ENCODE measurements at regions not wholly inside any gene's neighbourhood (a gene's known extent, or its start where the extent isn't known, plus 50 kb on each side); places are given as distances from the start of the nearest gene placed in this dataset.

- TF ChIP-seq CTCF (tag by site-specific recombination; IDR thresholded peaks at IDR 0.05) (no peak), ZNF433 (tag by site-specific recombination; IDR thresholded peaks at IDR 0.05; ENCODE audit: low read depth) (no peak), KLF10 (tag by site-specific recombination; IDR thresholded peaks at IDR 0.05) (no peak), ZNF274 (IDR thresholded peaks at IDR 0.05; ENCODE audit: low read length) (no peak), ZNF274 (tag by site-specific recombination; IDR thresholded peaks at IDR 0.05; ENCODE audit: borderline replicate concordance) (no peak), YY1 (tag by site-specific recombination; IDR thresholded peaks at IDR 0.05) (no peak), ZNF366 (tag by site-specific recombination; conservative IDR thresholded peaks at IDR 0.05) (no peak), ZBTB21 (tag by site-specific recombination; IDR thresholded peaks at IDR 0.05) (no peak), PRDM1 (tag by site-specific recombination; IDR thresholded peaks at IDR 0.05) (no peak), HOXD13 (CRISPR knock-in tag; IDR thresholded peaks at IDR 0.05; ENCODE audit: borderline replicate concordance) (no peak)
Observed at GRCh38 chr2:104215269-104216161, 638.4 kb upstream of the POU3F3 start.
